OCI-LY7 (cell line): ENCODE measurements at regions not wholly inside any gene's neighbourhood (a gene's known extent, or its start where the extent isn't known, plus 50 kb on each side); places are given as distances from the start of the nearest gene placed in this dataset.

ENCODE experiments used
- EZH2phosphoT487 ChIP-seq: fragments of 200-600 bp; sonication (generic); IDR thresholded peaks from 2 replicates; pipeline ENCODE4 v1.6.1; 2018; ENCODE audit warnings: low read depth, borderline replicate concordance, mild to moderate bottlenecking, mixed run types, antibody characterized with exemption, low read length, moderate library complexity, mixed read lengths
- TF ChIP-seq, protein P1 (sequence below): fragments of 200-600 bp; sonication (generic); conservative IDR thresholded peaks from 2 replicates; pipeline ENCODE4 v1.5.1; 2014; ENCODE audit warnings: mild to moderate bottlenecking, antibody characterized with exemption, low read length, moderate library complexity, mixed read lengths

- TF ChIP-seq, protein P1, sequence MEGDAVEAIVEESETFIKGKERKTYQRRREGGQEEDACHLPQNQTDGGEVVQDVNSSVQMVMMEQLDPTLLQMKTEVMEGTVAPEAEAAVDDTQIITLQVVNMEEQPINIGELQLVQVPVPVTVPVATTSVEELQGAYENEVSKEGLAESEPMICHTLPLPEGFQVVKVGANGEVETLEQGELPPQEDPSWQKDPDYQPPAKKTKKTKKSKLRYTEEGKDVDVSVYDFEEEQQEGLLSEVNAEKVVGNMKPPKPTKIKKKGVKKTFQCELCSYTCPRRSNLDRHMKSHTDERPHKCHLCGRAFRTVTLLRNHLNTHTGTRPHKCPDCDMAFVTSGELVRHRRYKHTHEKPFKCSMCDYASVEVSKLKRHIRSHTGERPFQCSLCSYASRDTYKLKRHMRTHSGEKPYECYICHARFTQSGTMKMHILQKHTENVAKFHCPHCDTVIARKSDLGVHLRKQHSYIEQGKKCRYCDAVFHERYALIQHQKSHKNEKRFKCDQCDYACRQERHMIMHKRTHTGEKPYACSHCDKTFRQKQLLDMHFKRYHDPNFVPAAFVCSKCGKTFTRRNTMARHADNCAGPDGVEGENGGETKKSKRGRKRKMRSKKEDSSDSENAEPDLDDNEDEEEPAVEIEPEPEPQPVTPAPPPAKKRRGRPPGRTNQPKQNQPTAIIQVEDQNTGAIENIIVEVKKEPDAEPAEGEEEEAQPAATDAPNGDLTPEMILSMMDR: no peak
- TF ChIP-seq EZH2phosphoT487: no peak
Observed at GRCh38 chr10:3396116-3396515, 223.5 kb upstream of the PITRM1 start.
